ENCODE measurements at regions not wholly inside any gene's neighbourhood (a gene's known extent, or its start where the extent isn't known, plus 50 kb on each side); places are given as distances from the start of the nearest gene placed in this dataset.

- TF ChIP-seq CTCF (IDR thresholded peaks at IDR 0.05) (no peak), POLR2A (IDR thresholded peaks at IDR 0.05) (no peak)
Observed at GRCh38 chr14:87161502-87161901, 831.5 kb downstream of the GALC start.

Data from thyroid gland (tissue), 4 donors.